BLaER1 (cell line): ENCODE measurements at regions not wholly inside any gene's neighbourhood (a gene's known extent, or its start where the extent isn't known, plus 50 kb on each side); places are given as distances from the start of the nearest gene placed in this dataset.
"Not testable (repeated sequence)": the region's sequence is repeated elsewhere in the genome, so short reads cannot be mapped to it uniquely, and the experiment has no call there.

ENCODE experiments used
- H3K27ac ChIP-seq: shearing (Covaris generic); formaldehyde crosslinking; 2 replicates; pipeline ENCODE4 v1.8.1; 2022
- H3K27me3 ChIP-seq: shearing (Covaris generic); formaldehyde crosslinking; 2 replicates; pipeline ENCODE4 v1.8.1; 2022
- H3K36me3 ChIP-seq: shearing (Covaris generic); formaldehyde crosslinking; 2 replicates; pipeline ENCODE4 v1.8.1; 2022
- H3K4me1 ChIP-seq: shearing (Covaris generic); formaldehyde crosslinking; 2 replicates; pipeline ENCODE4 v1.8.1; 2022
- H3K4me2 ChIP-seq: shearing (Covaris generic); formaldehyde crosslinking; 2 replicates; pipeline ENCODE4 v1.8.1; 2022
- H3K4me3 ChIP-seq: shearing (Covaris generic); formaldehyde crosslinking; 2 replicates; pipeline ENCODE4 v1.8.1; 2022
- H3K9ac ChIP-seq: shearing (Covaris generic); formaldehyde crosslinking; 2 replicates; pipeline ENCODE4 v1.8.1; 2022
- H3K9me3 ChIP-seq: shearing (Covaris generic); formaldehyde crosslinking; 2 replicates; pipeline ENCODE4 v1.8.1; 2022
- H4K20me1 ChIP-seq: shearing (Covaris generic); formaldehyde crosslinking; 2 replicates; pipeline ENCODE4 v1.8.1; 2022
- Cebpa-rat ChIP-seq: shearing (Covaris generic); IDR thresholded peaks from 2 replicates; pipeline ENCODE4 v1.8.1; 2022

DNA sequence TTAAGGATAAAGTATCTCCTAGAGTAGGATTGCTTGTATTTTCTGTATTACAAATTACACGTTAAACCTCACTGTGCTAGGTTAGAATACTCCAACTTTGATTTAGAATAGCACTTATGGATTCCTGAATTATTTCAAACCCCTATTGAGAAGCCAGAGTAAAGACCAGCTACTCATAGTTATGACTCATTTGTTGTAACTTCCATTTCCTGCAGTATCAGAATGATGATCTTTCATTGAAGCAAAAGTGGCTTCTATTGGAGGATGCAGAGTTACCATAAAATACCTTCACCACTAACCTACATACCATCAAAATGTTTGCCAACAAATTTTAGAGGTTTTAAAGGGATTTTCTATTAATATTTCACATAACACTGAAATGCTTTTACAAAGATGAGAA is 1322.7 kb upstream of the ALCAM start:
- H3K27me3 ChIP-seq, result no peaks in the 10 kb centered on the region
- no peak overlapping the region for H3K9ac ChIP-seq
- no peaks in the 10 kb centered on the region for H3K4me1 ChIP-seq
- H3K4me3 ChIP-seq, result no peak overlapping the region
- H4K20me1 ChIP-seq, result no peaks in the 10 kb centered on the region
- H3K36me3 ChIP-seq, result no peaks in the 10 kb centered on the region
- no peak overlapping the region for H3K4me2 ChIP-seq
- no peak overlapping the region for H3K27ac ChIP-seq
- H3K9me3 ChIP-seq, result no peaks in the 10 kb centered on the region
- no peak for TF ChIP-seq Cebpa-rat

DNA sequence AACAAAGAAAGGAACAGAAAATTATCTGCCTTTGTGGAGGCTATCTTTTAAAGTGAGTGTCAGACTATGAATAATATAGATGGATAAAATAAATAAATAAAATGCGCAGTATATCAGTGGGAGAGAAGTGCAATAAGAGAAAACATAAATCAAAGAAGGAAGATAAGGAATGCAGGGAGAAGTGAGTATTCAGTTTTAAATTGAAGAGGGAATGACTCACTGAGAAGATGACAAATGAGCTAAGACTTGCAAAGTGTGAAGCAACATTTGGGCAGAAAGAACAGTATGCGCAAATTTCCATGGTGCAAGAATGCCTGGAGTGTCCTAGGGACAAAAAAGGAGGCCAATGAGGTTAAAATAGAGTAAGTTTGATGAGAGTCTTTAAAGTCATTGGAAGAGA is 1300.1 kb upstream of the ALCAM start:
- H3K9me3 ChIP-seq, result no peaks in the 10 kb centered on the region
- TF ChIP-seq Cebpa-rat, result no peak
- H3K4me3 ChIP-seq, result no peak overlapping the region
- H4K20me1 ChIP-seq, result no peaks in the 10 kb centered on the region
- H3K27ac ChIP-seq, result no peak overlapping the region
- no peak overlapping the region for H3K9ac ChIP-seq
- no peaks in the 10 kb centered on the region for H3K4me1 ChIP-seq
- no peaks in the 10 kb centered on the region for H3K27me3 ChIP-seq
- H3K4me2 ChIP-seq, result no peak overlapping the region
- no peaks in the 10 kb centered on the region for H3K36me3 ChIP-seq

- Histone ChIP-seq H3K4me1 (no peaks in the 10 kb centered on the region), H3K9ac (no peak overlapping the region), H3K27ac (no peak overlapping the region), H3K4me2 (no peak overlapping the region), H3K9me3 (no peaks in the 10 kb centered on the region), H3K4me3 (no peak overlapping the region), H3K36me3 (no peaks in the 10 kb centered on the region), H4K20me1 (no peaks in the 10 kb centered on the region), H3K27me3 (no peaks in the 10 kb centered on the region)
- no peak for TF ChIP-seq Cebpa-rat
Measured at GRCh38 chr3:104069114-104069513, 1297.6 kb upstream of the ALCAM start.

DNA sequence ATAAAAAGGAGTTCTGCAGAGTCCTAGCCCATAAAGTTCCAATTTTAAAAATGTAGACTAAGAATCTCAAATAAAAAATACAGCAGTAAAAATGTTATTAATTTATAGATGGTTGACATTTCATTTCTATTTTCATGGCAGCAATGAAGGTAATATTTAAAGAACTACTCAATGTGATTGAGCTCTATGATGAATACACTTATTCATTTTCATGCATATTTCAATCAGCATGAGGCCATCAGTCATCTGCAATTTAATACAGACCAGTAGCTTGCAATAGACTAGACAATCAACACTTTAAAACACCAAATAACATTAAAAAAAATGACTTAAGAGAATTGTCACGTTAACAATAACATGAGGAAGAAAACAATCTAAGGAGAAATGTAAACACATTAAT is 1295.8 kb upstream of the ALCAM start:
- Histone ChIP-seq H4K20me1 (no peaks in the 10 kb centered on the region), H3K27ac (no peak overlapping the region), H3K4me2 (no peak overlapping the region), H3K9ac (no peak overlapping the region), H3K27me3 (no peaks in the 10 kb centered on the region), H3K9me3 (no peaks in the 10 kb centered on the region), H3K4me1 (no peaks in the 10 kb centered on the region), H3K36me3 (no peaks in the 10 kb centered on the region), H3K4me3 (no peak overlapping the region)
- no peak for TF ChIP-seq Cebpa-rat

DNA sequence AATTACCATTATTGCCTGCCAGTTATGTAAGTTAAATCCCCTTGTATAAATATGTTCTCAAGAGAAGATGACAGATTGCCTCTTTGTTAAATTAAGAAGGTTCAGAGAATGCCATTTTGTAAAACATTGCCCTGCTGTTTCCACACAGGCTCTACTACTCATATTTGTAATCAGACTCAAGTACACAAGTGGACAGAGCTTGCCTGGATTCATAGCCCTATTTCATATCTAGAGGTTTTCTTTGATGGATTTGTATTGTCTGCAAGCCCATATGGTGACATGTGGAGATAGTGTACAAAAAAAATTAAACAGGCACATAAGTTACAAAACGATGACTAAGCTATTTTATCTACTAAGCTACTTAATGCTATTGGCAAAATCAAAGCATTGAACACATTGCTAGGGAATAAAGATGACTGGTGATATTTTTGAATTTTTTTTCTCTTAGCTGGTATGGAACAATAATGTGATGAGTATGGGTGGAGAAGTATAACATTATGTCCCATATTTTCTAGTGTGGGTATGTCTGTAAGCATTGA is 1286.6 kb upstream of the ALCAM start:
- H3K9ac ChIP-seq, result no peak overlapping the region
- H3K9me3 ChIP-seq, result no peaks in the 10 kb centered on the region
- TF ChIP-seq Cebpa-rat, result no peak
- H4K20me1 ChIP-seq, result no peaks in the 10 kb centered on the region
- H3K4me2 ChIP-seq, result no peak overlapping the region
- no peak overlapping the region for H3K27ac ChIP-seq
- no peak overlapping the region for H3K4me3 ChIP-seq
- H3K36me3 ChIP-seq, result no peaks in the 10 kb centered on the region
- no peaks in the 10 kb centered on the region for H3K27me3 ChIP-seq
- H3K4me1 ChIP-seq, result no peaks in the 10 kb centered on the region

GRCh38 chr3:104088738-104089137 is 1278.0 kb upstream of the ALCAM start:
- Histone ChIP-seq H3K4me2 (no peak overlapping the region), H3K9ac (no peak overlapping the region), H3K27ac (no peak overlapping the region), H3K36me3 (no peaks in the 10 kb centered on the region), H3K27me3 (no peaks in the 10 kb centered on the region), H3K9me3 (peaks cover 12% of the 10 kb centered on the region), H4K20me1 (no peaks in the 10 kb centered on the region), H3K4me1 (no peaks in the 10 kb centered on the region), H3K4me3 (no peak overlapping the region)
- TF ChIP-seq Cebpa-rat, result no peak

DNA sequence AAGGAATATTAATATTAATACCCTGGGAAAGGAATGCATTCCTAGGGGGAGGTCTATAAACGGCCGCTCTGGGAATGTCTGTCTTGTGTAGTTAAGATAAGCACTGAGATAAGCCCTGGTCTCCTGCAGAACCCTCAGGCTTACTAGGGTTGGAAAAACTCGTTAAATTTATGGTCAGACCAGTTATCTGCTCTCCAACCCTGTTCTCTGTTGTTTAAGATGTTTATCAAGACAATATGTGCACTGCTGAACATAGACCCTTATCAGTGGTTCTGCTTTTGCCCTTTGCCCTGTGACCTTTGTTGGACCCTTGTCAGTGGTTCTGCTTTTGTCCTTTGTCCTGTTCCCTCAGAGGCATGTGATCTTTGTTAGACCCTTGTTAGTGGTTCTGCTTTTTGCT is 1276.7 kb upstream of the ALCAM start:
- not testable (repeated sequence) for H4K20me1 ChIP-seq, H3K4me1 ChIP-seq, H3K27ac ChIP-seq, H3K4me2 ChIP-seq, H3K27me3 ChIP-seq, H3K36me3 ChIP-seq, H3K4me3 ChIP-seq, H3K9ac ChIP-seq
- peaks cover 12% of the 10 kb centered on the region for H3K9me3 ChIP-seq

GRCh38 chr3:104101736-104102135 is 1265.0 kb upstream of the ALCAM start:
- H3K9ac ChIP-seq, result no peak overlapping the region
- no peak overlapping the region for H3K4me2 ChIP-seq
- no peak overlapping the region for H3K4me3 ChIP-seq
- H3K27me3 ChIP-seq, result no peaks in the 10 kb centered on the region
- H3K27ac ChIP-seq, result no peak overlapping the region
- peaks cover 7% of the 10 kb centered on the region; the same call in 1 of the 2 replicates for H3K4me1 ChIP-seq
- no peak for TF ChIP-seq Cebpa-rat
- no peaks in the 10 kb centered on the region for H3K36me3 ChIP-seq
- H4K20me1 ChIP-seq, result no peaks in the 10 kb centered on the region
- no peaks in the 10 kb centered on the region for H3K9me3 ChIP-seq

DNA sequence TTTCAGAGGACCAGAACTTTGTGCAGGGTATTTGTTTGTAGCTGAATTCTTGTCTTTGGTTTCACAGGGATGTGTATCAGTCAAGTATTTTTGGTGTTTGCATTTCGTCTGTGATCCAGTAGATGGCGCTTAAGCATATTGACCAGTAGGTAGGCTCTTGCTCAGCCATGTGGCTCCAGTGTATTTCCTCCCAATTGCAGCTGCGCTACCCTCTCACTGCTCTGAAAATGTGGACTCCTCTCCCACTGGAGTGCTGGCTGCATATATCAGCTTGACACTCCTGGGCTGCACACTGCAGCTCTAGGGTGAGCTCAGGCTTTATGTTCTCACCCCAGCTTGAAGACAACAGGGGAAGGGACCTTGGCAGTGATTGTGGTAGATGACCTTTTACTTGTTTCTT is 1264.3 kb upstream of the ALCAM start:
- H3K9ac ChIP-seq, result no peak overlapping the region
- H3K27ac ChIP-seq, result no peak overlapping the region
- H3K9me3 ChIP-seq, result no peaks in the 10 kb centered on the region
- H4K20me1 ChIP-seq, result no peaks in the 10 kb centered on the region
- H3K4me2 ChIP-seq, result no peak overlapping the region
- no peak for TF ChIP-seq Cebpa-rat
- H3K27me3 ChIP-seq, result no peaks in the 10 kb centered on the region
- H3K36me3 ChIP-seq, result no peaks in the 10 kb centered on the region
- H3K4me1 ChIP-seq, result peaks cover 7% of the 10 kb centered on the region; the same call in 1 of the 2 replicates
- H3K4me3 ChIP-seq, result no peak overlapping the region

GRCh38 chr3:104106276-104106675 is 1260.4 kb upstream of the ALCAM start:
- no peaks in the 10 kb centered on the region for H3K36me3 ChIP-seq
- no peaks in the 10 kb centered on the region for H3K27me3 ChIP-seq
- no peak overlapping the region for H3K9ac ChIP-seq
- no peaks in the 10 kb centered on the region for H4K20me1 ChIP-seq
- no peak overlapping the region for H3K27ac ChIP-seq
- peaks cover 7% of the 10 kb centered on the region; the same call in 1 of the 2 replicates for H3K4me1 ChIP-seq
- no peak for TF ChIP-seq Cebpa-rat
- H3K9me3 ChIP-seq, result no peaks in the 10 kb centered on the region
- no peak overlapping the region for H3K4me3 ChIP-seq
- H3K4me2 ChIP-seq, result no peak overlapping the region

DNA sequence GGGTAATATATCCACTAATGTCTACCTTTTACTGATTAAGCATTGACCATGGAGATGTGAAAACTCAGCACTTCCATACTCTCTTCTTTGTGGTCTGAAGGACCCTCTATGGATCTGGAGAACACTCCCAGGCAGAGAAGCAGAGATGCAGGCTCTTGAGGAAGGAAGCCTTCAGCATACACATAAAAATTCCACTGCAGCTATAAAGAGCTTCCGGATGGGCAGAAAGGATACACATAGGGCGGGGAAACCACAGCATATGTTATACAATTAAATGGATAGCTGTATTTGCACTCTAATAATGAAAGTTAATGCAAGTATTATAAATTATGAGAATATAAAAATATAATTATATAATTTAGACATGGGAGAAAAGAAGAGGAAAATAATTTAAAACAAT is 1258.2 kb upstream of the ALCAM start:
- no peak for TF ChIP-seq Cebpa-rat
- no peaks in the 10 kb centered on the region for H3K27me3 ChIP-seq
- H3K4me1 ChIP-seq, result no peaks in the 10 kb centered on the region
- H3K9me3 ChIP-seq, result no peaks in the 10 kb centered on the region
- no peak overlapping the region for H3K4me3 ChIP-seq
- H3K9ac ChIP-seq, result no peak overlapping the region
- H3K4me2 ChIP-seq, result no peak overlapping the region
- no peaks in the 10 kb centered on the region for H4K20me1 ChIP-seq
- no peaks in the 10 kb centered on the region for H3K36me3 ChIP-seq
- no peak overlapping the region for H3K27ac ChIP-seq
